H9 (cell line): ENCODE measurements at regions not wholly inside any gene's neighbourhood (a gene's known extent, or its start where the extent isn't known, plus 50 kb on each side); places are given as distances from the start of the nearest gene placed in this dataset.

Experiments
- DNase-seq: peaks from one replicate; pipeline ENCODE4 v3.0.0-alpha.2; 2017
- H2AFZ ChIP-seq: one replicate; pipeline ENCODE4 v1.6.1; 2013; ENCODE audit warnings: mild to moderate bottlenecking, low read length, control low read depth, moderate library complexity
- H2AK5ac ChIP-seq: 2 replicates; pipeline ENCODE4 v1.6.1; 2013; ENCODE audit warnings: low read length, control low read depth, mixed read lengths; ENCODE audit not compliant: insufficient read length
- H2BK120ac ChIP-seq: one replicate; pipeline ENCODE4 v1.6.1; 2013; ENCODE audit warnings: low read depth, mild to moderate bottlenecking, low read length, control low read depth, inconsistent platforms; ENCODE audit not compliant: poor library complexity, severe bottlenecking
- H2BK12ac ChIP-seq: 2 replicates; pipeline ENCODE4 v1.6.1; 2013; ENCODE audit warnings: low read length, control low read depth, mixed read lengths, low read depth; ENCODE audit not compliant: insufficient read length
- H2BK15ac ChIP-seq: 2 replicates; pipeline ENCODE4 v1.6.1; 2013; ENCODE audit warnings: low read depth, low read length, control low read depth
- H2BK20ac ChIP-seq: one replicate; pipeline ENCODE4 v1.6.1; 2013; ENCODE audit warnings: low read depth, mild to moderate bottlenecking, low read length, control low read depth, inconsistent platforms; ENCODE audit not compliant: poor library complexity, severe bottlenecking
- H2BK5ac ChIP-seq: 2 replicates; pipeline ENCODE4 v1.6.1; 2013; ENCODE audit warnings: low read length, control low read depth, mixed read lengths; ENCODE audit not compliant: insufficient read length
- H3K14ac ChIP-seq: 2 replicates; pipeline ENCODE4 v1.6.1; 2013; ENCODE audit warnings: low read length, control low read depth; ENCODE audit not compliant: insufficient read depth
- H3K18ac ChIP-seq: 2 replicates; pipeline ENCODE4 v1.6.1; 2013; ENCODE audit warnings: low read depth, mild to moderate bottlenecking, mixed read lengths, low read length, control low read depth; ENCODE audit not compliant: insufficient read length
- H3K23ac ChIP-seq: 2 replicates; pipeline ENCODE4 v1.6.1; 2013; ENCODE audit warnings: low read length, control low read depth, mixed read lengths, low read depth; ENCODE audit not compliant: insufficient read length
- H3K23me2 ChIP-seq: 2 replicates; pipeline ENCODE4 v1.6.1; 2013; ENCODE audit warnings: low read depth, mild to moderate bottlenecking, mixed read lengths, low read length, control low read depth; ENCODE audit not compliant: insufficient read length, poor library complexity, severe bottlenecking
- H3K27ac ChIP-seq: 2 replicates; pipeline ENCODE4 v1.5.1; 2013; ENCODE audit warnings: low read length, control low read depth, mixed read lengths, low read depth; ENCODE audit not compliant: insufficient read length
- H3K27me3 ChIP-seq: 2 replicates; pipeline ENCODE4 v1.6.1; 2013; ENCODE audit warnings: low read length, control low read depth, inconsistent platforms; ENCODE audit not compliant: insufficient read depth
- H3K4ac ChIP-seq: 2 replicates; pipeline ENCODE4 v1.6.1; 2013; ENCODE audit warnings: low read depth, mild to moderate bottlenecking, control low read depth, inconsistent platforms, low read length, moderate library complexity
- H3K4me1 ChIP-seq: 2 replicates; pipeline ENCODE4 v1.6.1; 2013; ENCODE audit warnings: low read length, control low read depth, inconsistent platforms; ENCODE audit not compliant: insufficient read depth
- H3K4me2 ChIP-seq: 2 replicates; pipeline ENCODE4 v1.6.1; 2013; ENCODE audit warnings: low read length, control low read depth, mixed read lengths; ENCODE audit not compliant: insufficient read length, insufficient read depth
- H3K56ac ChIP-seq: 2 replicates; pipeline ENCODE4 v1.6.1; 2013; ENCODE audit warnings: low read depth, mild to moderate bottlenecking, mixed read lengths, low read length, control low read depth; ENCODE audit not compliant: insufficient read length
- H3K79me1 ChIP-seq: 2 replicates; pipeline ENCODE4 v1.6.1; 2013; ENCODE audit warnings: low read depth, mild to moderate bottlenecking, moderate library complexity, low read length, control low read depth, inconsistent platforms; ENCODE audit not compliant: insufficient read depth, poor library complexity, severe bottlenecking
- H3K79me2 ChIP-seq: 2 replicates; pipeline ENCODE4 v1.6.1; 2013; ENCODE audit warnings: low read length, control low read depth, inconsistent platforms; ENCODE audit not compliant: insufficient read depth
- H3K9ac ChIP-seq: 2 replicates; pipeline ENCODE4 v1.6.1; 2013; ENCODE audit warnings: low read length, control low read depth, mixed read lengths; ENCODE audit not compliant: insufficient read length; ENCODE audit errors: extremely low read depth
- H3K9me3 ChIP-seq: one replicate; pipeline ENCODE4 v1.6.1; 2013; ENCODE audit warnings: low read depth, low read length, inconsistent platforms; ENCODE audit not compliant: control insufficient read depth
- H3T11ph ChIP-seq: one replicate; pipeline ENCODE4 v1.6.1; 2013; ENCODE audit warnings: mild to moderate bottlenecking, low read length, control low read depth, inconsistent platforms
- H4K20me1 ChIP-seq: one replicate; pipeline ENCODE4 v1.6.1; 2013; ENCODE audit not compliant: control insufficient read depth, insufficient read length, insufficient read depth
- H4K5ac ChIP-seq: 2 replicates; pipeline ENCODE4 v1.6.1; 2013; ENCODE audit warnings: low read depth, mild to moderate bottlenecking, mixed read lengths, low read length, control low read depth; ENCODE audit not compliant: insufficient read length
- H4K8ac ChIP-seq: replicated peaks from 2 replicates; pipeline ENCODE4 v1.6.1; 2013; ENCODE audit warnings: low read length, control low read depth, mixed read lengths, low read depth; ENCODE audit not compliant: insufficient read length
- H4K91ac ChIP-seq: 2 replicates; pipeline ENCODE4 v1.6.1; 2013; ENCODE audit warnings: low read depth, mild to moderate bottlenecking, moderate library complexity, mixed read lengths, low read length, control low read depth; ENCODE audit not compliant: insufficient read length
- H3K27ac Mint-ChIP-seq, 3 experiments: 2 replicates in 2 of 3; 3 replicates in 1 of 3; pipeline ENCODE4 v1.8.0; 2020 to 2021; ENCODE audit warnings: mixed read lengths in 3 of 3, mild to moderate bottlenecking in 1 of 3, moderate library complexity in 1 of 3
- H3K27me3 Mint-ChIP-seq: 2 replicates; pipeline ENCODE4 v1.8.0; 2021; ENCODE audit warnings: low read depth, mild to moderate bottlenecking, moderate library complexity, mixed read lengths
- H3K36me3 Mint-ChIP-seq, 3 experiments: 2 replicates in 2 of 3; 3 replicates in 1 of 3; pipeline ENCODE4 v1.8.0; 2020 to 2021; ENCODE audit warnings: low read depth in 3 of 3, mixed read lengths in 3 of 3; ENCODE audit not compliant: insufficient read depth in 1 of 3
- H3K4me1 Mint-ChIP-seq, 2 experiments: 2 replicates each; pipeline ENCODE4 v1.8.0; 2020; ENCODE audit warnings: mixed read lengths in 2 of 2
- H3K4me3 Mint-ChIP-seq, 2 experiments: 2 replicates in 1 of 2; 3 replicates in 1 of 2; pipeline ENCODE4 v1.8.0; 2020 to 2021; ENCODE audit warnings: mild to moderate bottlenecking in 2 of 2, mixed read lengths in 2 of 2, moderate library complexity in 1 of 2
- H3K9me3 Mint-ChIP-seq, 2 experiments: 2 replicates in 1 of 2; 3 replicates in 1 of 2; pipeline ENCODE4 v1.8.0; 2020; ENCODE audit warnings: mild to moderate bottlenecking in 2 of 2, mixed read lengths in 2 of 2, moderate library complexity in 1 of 2
- CTCF ChIP-seq: fragments of 200-600 bp; sonication (generic); conservative IDR thresholded peaks from 3 replicates; pipeline ENCODE4 v1.8.0; 2021; ENCODE audit warnings: antibody characterized with exemption, mild to moderate bottlenecking
- WGBS: extraction: QIAGEN DNeasy Blood & Tissue Kit; methylation state at CpG from one replicate; pipeline ENCODE4 v1.1.7; 2013; ENCODE audit warnings: missing lambda C conversion rate, low lambda C conversion rate, mixed read lengths; ENCODE audit not compliant: insufficient read length; ENCODE audit errors: extremely low coverage; 5-methylcytosine and 5-hydroxymethylcytosine counted together

- Histone ChIP-seq H3T11ph (no peak overlapping the region), H3K27me3 (no peaks in the 10 kb centered on the region), H4K91ac (no peak overlapping the region), H4K20me1 (no peaks in the 10 kb centered on the region), H2BK20ac (no peak overlapping the region), H3K4me2 (no peak overlapping the region), H3K56ac (no peak overlapping the region), H4K5ac (no peak overlapping the region), H3K4me1 (no peaks in the 10 kb centered on the region), H3K18ac (no peak overlapping the region), H2BK15ac (no peak overlapping the region), H2AFZ (no peak overlapping the region), H2BK120ac (no peak overlapping the region), H3K23me2 (no peaks in the 10 kb centered on the region), H3K79me2 (no peaks in the 10 kb centered on the region), H3K9me3 (no peaks in the 10 kb centered on the region), H4K8ac (no peak overlapping the region), H3K79me1 (no peaks in the 10 kb centered on the region), H2AK5ac (no peak overlapping the region), H2BK12ac (no peak overlapping the region), H3K23ac (no peak overlapping the region), H3K27ac (no peak overlapping the region), H2BK5ac (no peak overlapping the region), H3K9ac (no peak overlapping the region), H3K4ac (no peak overlapping the region), H3K14ac (no peak overlapping the region)
- no peaks in the 10 kb centered on the region for H3K9me3 Mint-ChIP-seq
- no peak overlapping the region for H3K27ac Mint-ChIP-seq
- DNase-seq: no peak
- TF ChIP-seq CTCF: no peak
- H3K4me3 Mint-ChIP-seq: no peak overlapping the region
- no peaks in the 10 kb centered on the region for H3K4me1 Mint-ChIP-seq
- peaks cover 12% of the 10 kb centered on the region for H3K27me3 Mint-ChIP-seq
- no peaks in the 10 kb centered on the region for H3K36me3 Mint-ChIP-seq
- no CpG with 5 or more reads among the region's 5 CpGs for WGBS
Measured at GRCh38 chr1:170854677-170855076, 80.7 kb upstream of the MROH9 start.
